Tibial nerve (tissue), 4 donors: ENCODE measurements at regions not wholly inside any gene's neighbourhood (a gene's known extent, or its start where the extent isn't known, plus 50 kb on each side); places are given as distances from the start of the nearest gene placed in this dataset.
A peak's percentile ranks its signal among the peaks of the same experiment; 100 is the strongest.

Experiments
- DNase-seq, 2 donors: peaks; one replicate each; pipeline ENCODE4 v3.0.0-alpha.2; 2019; ENCODE audit warnings: low spot score in 2 of 2
- H3K27ac ChIP-seq, 4 donors: fragments of 200-600 bp; sonication (generic) in 3 of 4; one replicate each; pipeline ENCODE4 v1.5.1; 2017 to 2019; ENCODE audit warnings: mild to moderate bottlenecking in 1 of 4
- H3K27me3 ChIP-seq, 2 donors: fragments of 200-600 bp; sonication (generic) in 1 of 2; one replicate each; pipeline versions ENCODE4 v1.5.1 to v1.6.0; 2017 to 2019
- H3K36me3 ChIP-seq, 3 donors: fragments of 200-600 bp; sonication (generic); one replicate each; pipeline ENCODE4 v1.5.1; 2018 to 2019
- H3K4me1 ChIP-seq, 4 donors: fragments of 200-600 bp; sonication (generic) in 3 of 4; one replicate each; pipeline ENCODE4 v1.5.1; 2017 to 2019
- H3K4me3 ChIP-seq, 4 donors: fragments of 200-600 bp; sonication (generic) in 3 of 4; one replicate each; pipeline ENCODE4 v1.5.1; 2017 to 2019; ENCODE audit warnings: mild to moderate bottlenecking in 1 of 4, moderate library complexity in 1 of 4
- H3K9me3 ChIP-seq, 4 donors: fragments of 200-600 bp; sonication (generic) in 3 of 4; one replicate each; pipeline ENCODE4 v1.5.1; 2017 to 2019
- CTCF ChIP-seq, 5 experiments: fragments of 200-600 bp in 3 of 5; fragments of 450-650 bp in 2 of 5; sonication (generic) in 3 of 5; IDR thresholded peaks; one replicate each; pipeline ENCODE4 v1.5.1; 2016 to 2019; ENCODE audit warnings: antibody characterized with exemption in 5 of 5, mild to moderate bottlenecking in 3 of 5, moderate library complexity in 2 of 5
- EP300 ChIP-seq, 2 donors: sonication (generic); formaldehyde crosslinking; IDR thresholded peaks; one replicate each; pipeline ENCODE4 v1.6.1; 2017; ENCODE audit warnings: antibody characterized with exemption in 2 of 2, mild to moderate bottlenecking in 1 of 2
- POLR2A ChIP-seq, 2 donors: fragments of 450-650 bp; IDR thresholded peaks; one replicate each; pipeline ENCODE4 v1.6.1; 2017; ENCODE audit warnings: antibody characterized with exemption in 2 of 2, mild to moderate bottlenecking in 2 of 2, moderate library complexity in 2 of 2
- WGBS, 2 donors: methylation state at CpG; one replicate each; pipeline ENCODE4 v1.1.5; 2018; 5-methylcytosine and 5-hydroxymethylcytosine counted together

DNA sequence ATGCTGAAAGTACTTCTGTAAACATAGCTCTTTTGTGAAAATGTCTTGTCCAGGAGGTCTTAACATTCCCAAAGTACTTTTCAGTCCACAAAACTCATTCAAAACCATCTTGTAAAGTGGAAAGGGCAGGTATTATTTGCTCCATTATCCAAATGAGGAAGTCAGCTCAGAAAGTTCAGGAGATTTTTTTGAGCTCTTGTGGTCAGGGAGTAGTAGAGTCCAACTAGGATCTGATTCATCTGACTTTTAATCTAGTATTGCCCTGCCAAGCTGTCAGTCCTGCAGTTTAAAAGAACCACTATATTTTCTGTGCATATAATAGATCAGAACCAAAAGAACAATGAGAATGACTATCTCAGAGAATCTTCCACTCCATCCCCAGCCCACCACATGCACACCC, 83.5 kb downstream of the FOXB1 start:
- Histone ChIP-seq H3K27ac (no peak overlapping the region), H3K27me3 (no peaks in the 10 kb centered on the region), H3K36me3 (no peaks in the 10 kb centered on the region), H3K9me3 (no peaks in the 10 kb centered on the region), H3K4me1 (no peaks in the 10 kb centered on the region), H3K4me3 (no peak overlapping the region)
- TF ChIP-seq EP300 (IDR thresholded peaks at IDR 0.05), result no peak
- TF ChIP-seq POLR2A (IDR thresholded peaks at IDR 0.05), result no peak
- TF ChIP-seq CTCF (IDR thresholded peaks at IDR 0.05), result no peak
- DNase-seq, result no peak

- Histone ChIP-seq H3K36me3 (no peaks in the 10 kb centered on the region), H3K4me3 (no peak overlapping the region), H3K9me3 (no peaks in the 10 kb centered on the region), H3K27me3 (peaks cover 0 to 7% of the 10 kb centered on the region in 2 donors), H3K4me1 (no peaks in the 10 kb centered on the region), H3K27ac (no peak overlapping the region)
- TF ChIP-seq CTCF (IDR thresholded peaks at IDR 0.05) (no peak), EP300 (IDR thresholded peaks at IDR 0.05) (no peak), POLR2A (IDR thresholded peaks at IDR 0.05) (no peak)
- DNase-seq, result no peak
- 58 to 64% methylated on average over 3 of the region's 3 CpGs for WGBS, 2 donors
Measured at GRCh38 chr15:60090747-60091146, 86.6 kb downstream of the FOXB1 start.

- 60% methylated on average over 5 of the region's 5 CpGs for WGBS, 2 donors
- TF ChIP-seq EP300 (IDR thresholded peaks at IDR 0.05) (peak in 1 of 2 donors; percentile 32), CTCF (IDR thresholded peaks at IDR 0.05) (no peak)
- no peak overlapping the region for H3K27ac ChIP-seq
Measured at GRCh38 chr15:60091157-60091556, 87.0 kb downstream of the FOXB1 start.

DNA sequence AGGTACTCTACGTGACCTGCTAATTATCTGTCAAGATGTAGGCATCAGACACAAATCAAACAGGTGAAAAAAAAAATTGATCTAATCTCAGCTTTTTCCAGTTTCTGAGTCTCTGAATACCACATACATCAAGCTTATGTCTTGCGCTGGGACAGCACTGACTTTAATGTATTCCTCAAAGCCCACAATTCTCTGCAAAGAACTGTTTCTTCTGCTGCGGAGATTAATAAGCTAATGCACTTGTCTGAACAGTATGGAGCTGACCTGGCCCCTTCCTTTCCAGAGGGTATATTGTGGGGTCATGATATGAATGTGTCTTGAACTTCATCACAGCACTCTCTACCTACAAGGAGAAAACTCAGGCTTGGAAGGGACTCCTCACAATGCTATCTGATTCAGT, 87.8 kb downstream of the FOXB1 start:
- Histone ChIP-seq H3K27me3 (peaks cover 0 to 7% of the 10 kb centered on the region in 2 donors), H3K36me3 (no peaks in the 10 kb centered on the region), H3K27ac (no peak overlapping the region), H3K4me3 (no peak overlapping the region), H3K4me1 (no peaks in the 10 kb centered on the region), H3K9me3 (peaks cover 0 to 3% (median 0%) of the 10 kb centered on the region in 4 donors)
- 87 to 88% methylated on average over 3 of the region's 3 CpGs for WGBS, 2 donors
- TF ChIP-seq EP300 (IDR thresholded peaks at IDR 0.05) (no peak), CTCF (IDR thresholded peaks at IDR 0.05) (no peak), POLR2A (IDR thresholded peaks at IDR 0.05) (no peak)
- no peak for DNase-seq

More at GRCh38 chr15:60091157-60091556, 87.0 kb downstream of the FOXB1 start:
- no peaks in the 10 kb centered on the region for H3K36me3 ChIP-seq
- H3K4me3 ChIP-seq, result no peak overlapping the region
- H3K27me3 ChIP-seq, result peaks cover 0 to 7% of the 10 kb centered on the region in 2 donors
- no peaks in the 10 kb centered on the region for H3K4me1 ChIP-seq
- no peaks in the 10 kb centered on the region for H3K9me3 ChIP-seq
- DNase-seq, result peak in 1 of 2 donors; percentile 10

- 13 to 19% methylated on average over 3 to 4 of the region's 4 CpGs for WGBS, 2 donors
- Histone ChIP-seq H3K4me3 (no peak overlapping the region), H3K27ac (no peak overlapping the region), H3K36me3 (no peaks in the 10 kb centered on the region), H3K27me3 (peaks cover 0 to 7% of the 10 kb centered on the region in 2 donors), H3K4me1 (no peaks in the 10 kb centered on the region), H3K9me3 (peaks cover 0 to 4% (median 0%) of the 10 kb centered on the region in 4 donors)
- no peak for TF ChIP-seq CTCF (IDR thresholded peaks at IDR 0.05)
- TF ChIP-seq POLR2A (IDR thresholded peaks at IDR 0.05), result no peak
- no peak for TF ChIP-seq EP300 (IDR thresholded peaks at IDR 0.05)
- no peak for DNase-seq
Measured at GRCh38 chr15:60093273-60094067, 89.4 kb downstream of the FOXB1 start.
